DND-41 (cell line): ENCODE measurements at regions not wholly inside any gene's neighbourhood (a gene's known extent, or its start where the extent isn't known, plus 50 kb on each side); places are given as distances from the start of the nearest gene placed in this dataset.

Experiments
- ATAC-seq: fragments of 200-7000 bp; cut with Tn5 transposase; 3 replicates; pipeline ENCODE4 v1.9.1; 2021; ENCODE audit warnings: low read depth; ENCODE audit not compliant: insufficient read depth
- DNase-seq: peaks from one replicate; pipeline ENCODE4 v3.0.0-alpha.2; 2020
- H2AFZ ChIP-seq: 2 replicates; pipeline ENCODE4 v1.6.0; 2012; ENCODE audit warnings: low read depth, low read length
- H3K27ac ChIP-seq: 2 replicates; pipeline ENCODE4 v1.5.1; 2012; ENCODE audit warnings: low read length, inconsistent platforms
- H3K27me3 ChIP-seq: fragments of 200-600 bp; sonication (generic); 2 replicates; pipeline ENCODE4 v1.6.0; 2012; ENCODE audit warnings: low read length, mild to moderate bottlenecking, inconsistent platforms; ENCODE audit not compliant: insufficient read depth, poor library complexity
- H3K36me3 ChIP-seq: 2 replicates; pipeline ENCODE4 v1.5.1; 2012; ENCODE audit warnings: low read length, inconsistent platforms; ENCODE audit not compliant: insufficient read depth
- H3K4me1 ChIP-seq: 2 replicates; pipeline ENCODE4 v1.5.1; 2012; ENCODE audit warnings: mild to moderate bottlenecking, low read length; ENCODE audit not compliant: insufficient read depth
- H3K4me2 ChIP-seq: 2 replicates; pipeline ENCODE4 v1.6.0; 2012; ENCODE audit warnings: mild to moderate bottlenecking, moderate library complexity, low read length, inconsistent platforms; ENCODE audit not compliant: insufficient read depth
- H3K4me3 ChIP-seq, 2 experiments: fragments of 200-600 bp in 1 of 2; shearing (Covaris generic) in 1 of 2; 2 replicates each; pipeline ENCODE4 v1.5.1; 2012 to 2016; ENCODE audit warnings: inconsistent platforms in 2 of 2, low read length in 2 of 2, mild to moderate bottlenecking in 2 of 2, low read depth in 1 of 2, moderate library complexity in 1 of 2
- H3K79me2 ChIP-seq: 2 replicates; pipeline ENCODE4 v1.6.0; 2012; ENCODE audit warnings: low read length, inconsistent platforms; ENCODE audit not compliant: insufficient read depth
- H3K9ac ChIP-seq: 2 replicates; pipeline ENCODE4 v1.6.0; 2012; ENCODE audit warnings: low read depth, mild to moderate bottlenecking, inconsistent platforms, low read length, moderate library complexity
- H3K9me3 ChIP-seq: 2 replicates; pipeline ENCODE4 v1.5.1; 2012; ENCODE audit warnings: low read length, moderate library complexity, mild to moderate bottlenecking, inconsistent platforms; ENCODE audit not compliant: insufficient read depth, severe bottlenecking
- H4K20me1 ChIP-seq: 2 replicates; pipeline ENCODE4 v1.6.0; 2012; ENCODE audit warnings: low read length; ENCODE audit not compliant: insufficient read depth
- EZH2 ChIP-seq: IDR thresholded peaks from 3 replicates; pipeline ENCODE4 v1.6.1; 2012; ENCODE audit warnings: borderline replicate concordance, low read depth, mild to moderate bottlenecking, moderate library complexity, low read length, inconsistent platforms; ENCODE audit not compliant: severe bottlenecking
- TF ChIP-seq, protein P1 (sequence below): IDR thresholded peaks from 2 replicates; pipeline ENCODE4 v1.5.1; 2012; ENCODE audit warnings: borderline replicate concordance, low read length, moderate library complexity, mild to moderate bottlenecking; ENCODE audit not compliant: poor library complexity, severe bottlenecking; ENCODE audit errors: extremely low read depth

DNA sequence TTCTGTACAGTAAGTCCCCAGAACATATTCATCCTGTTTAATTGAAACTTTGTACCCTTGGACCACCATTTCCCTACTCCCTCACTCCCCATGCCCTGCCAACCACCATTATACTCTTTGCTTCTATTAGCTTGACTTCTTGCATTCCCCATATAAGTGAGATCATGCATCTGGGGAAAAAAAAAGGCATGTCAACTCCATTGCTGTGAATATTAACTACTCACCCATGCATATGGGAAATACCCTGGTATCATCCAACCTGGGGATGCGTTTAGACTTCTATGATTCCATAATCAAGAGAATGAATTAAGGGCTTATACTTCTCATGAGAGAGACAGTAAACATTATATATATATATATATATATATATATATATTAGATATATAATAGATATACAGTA, 659.4 kb upstream of the C9orf72 start:
- TF ChIP-seq, protein P1, sequence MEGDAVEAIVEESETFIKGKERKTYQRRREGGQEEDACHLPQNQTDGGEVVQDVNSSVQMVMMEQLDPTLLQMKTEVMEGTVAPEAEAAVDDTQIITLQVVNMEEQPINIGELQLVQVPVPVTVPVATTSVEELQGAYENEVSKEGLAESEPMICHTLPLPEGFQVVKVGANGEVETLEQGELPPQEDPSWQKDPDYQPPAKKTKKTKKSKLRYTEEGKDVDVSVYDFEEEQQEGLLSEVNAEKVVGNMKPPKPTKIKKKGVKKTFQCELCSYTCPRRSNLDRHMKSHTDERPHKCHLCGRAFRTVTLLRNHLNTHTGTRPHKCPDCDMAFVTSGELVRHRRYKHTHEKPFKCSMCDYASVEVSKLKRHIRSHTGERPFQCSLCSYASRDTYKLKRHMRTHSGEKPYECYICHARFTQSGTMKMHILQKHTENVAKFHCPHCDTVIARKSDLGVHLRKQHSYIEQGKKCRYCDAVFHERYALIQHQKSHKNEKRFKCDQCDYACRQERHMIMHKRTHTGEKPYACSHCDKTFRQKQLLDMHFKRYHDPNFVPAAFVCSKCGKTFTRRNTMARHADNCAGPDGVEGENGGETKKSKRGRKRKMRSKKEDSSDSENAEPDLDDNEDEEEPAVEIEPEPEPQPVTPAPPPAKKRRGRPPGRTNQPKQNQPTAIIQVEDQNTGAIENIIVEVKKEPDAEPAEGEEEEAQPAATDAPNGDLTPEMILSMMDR = no peak
- no peak for TF ChIP-seq EZH2
- Histone ChIP-seq H3K36me3 (no peaks in the 10 kb centered on the region), H3K4me2 (no peak overlapping the region), H3K27ac (no peak overlapping the region), H3K4me3 (no peak overlapping the region), H3K9me3 (no peaks in the 10 kb centered on the region), H2AFZ (no peak overlapping the region), H3K9ac (no peak overlapping the region), H3K27me3 (no peaks in the 10 kb centered on the region), H3K4me1 (no peaks in the 10 kb centered on the region), H3K79me2 (no peaks in the 10 kb centered on the region), H4K20me1 (no peaks in the 10 kb centered on the region)
- no peak for DNase-seq
- no peak for ATAC-seq

DNA sequence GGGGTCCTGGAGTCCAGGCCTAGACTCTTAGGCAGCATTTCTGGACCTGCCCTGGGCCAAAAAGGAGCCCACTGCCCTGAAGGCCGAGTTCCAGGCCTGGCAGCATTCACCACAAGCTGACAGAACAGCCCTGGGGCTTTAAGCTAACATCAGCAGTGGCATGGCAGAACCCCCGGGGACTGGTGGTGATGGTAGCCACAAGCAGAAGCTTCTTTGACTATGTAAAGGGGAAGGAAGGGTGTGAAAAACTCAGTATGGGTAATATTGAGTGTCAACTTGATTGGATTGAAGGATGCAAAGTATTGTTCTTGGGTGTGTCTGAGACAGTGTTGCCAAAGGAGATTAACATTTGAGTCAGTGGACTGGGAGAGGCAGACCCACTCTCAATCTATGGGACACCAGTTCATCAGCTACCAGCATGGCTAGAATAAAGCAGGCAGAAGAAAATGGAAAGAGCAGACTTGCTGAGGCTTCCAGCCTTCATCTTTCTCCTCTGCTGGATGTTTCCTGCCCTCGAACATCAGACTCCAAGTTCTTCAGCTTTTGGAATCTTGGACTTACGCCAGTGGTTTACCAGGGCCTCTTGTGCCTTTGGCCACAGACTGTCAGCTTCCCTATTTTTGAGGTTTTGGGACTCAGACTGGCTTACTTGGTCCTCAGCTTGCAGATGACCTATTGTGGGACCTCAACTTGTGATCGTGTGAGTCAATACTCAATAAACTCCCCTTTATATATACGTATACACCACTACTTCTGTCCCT, 661.0 kb upstream of the C9orf72 start:
- H3K36me3 ChIP-seq = no peaks in the 10 kb centered on the region
- DNase-seq (no peak), ATAC-seq (no peak)
- no peaks in the 10 kb centered on the region for H3K27me3 ChIP-seq
- no peaks in the 10 kb centered on the region for H3K79me2 ChIP-seq
- H4K20me1 ChIP-seq = no peaks in the 10 kb centered on the region
- H3K9ac ChIP-seq = no peak overlapping the region
- H3K4me1 ChIP-seq = no peaks in the 10 kb centered on the region
- no peaks in the 10 kb centered on the region for H3K9me3 ChIP-seq
- H3K27ac ChIP-seq = no peak overlapping the region
- H3K4me3 ChIP-seq = no peak overlapping the region
- no peak overlapping the region for H2AFZ ChIP-seq
- no peak overlapping the region for H3K4me2 ChIP-seq
- no peak for TF ChIP-seq EZH2
- TF ChIP-seq, protein P1 = no peak

DNA sequence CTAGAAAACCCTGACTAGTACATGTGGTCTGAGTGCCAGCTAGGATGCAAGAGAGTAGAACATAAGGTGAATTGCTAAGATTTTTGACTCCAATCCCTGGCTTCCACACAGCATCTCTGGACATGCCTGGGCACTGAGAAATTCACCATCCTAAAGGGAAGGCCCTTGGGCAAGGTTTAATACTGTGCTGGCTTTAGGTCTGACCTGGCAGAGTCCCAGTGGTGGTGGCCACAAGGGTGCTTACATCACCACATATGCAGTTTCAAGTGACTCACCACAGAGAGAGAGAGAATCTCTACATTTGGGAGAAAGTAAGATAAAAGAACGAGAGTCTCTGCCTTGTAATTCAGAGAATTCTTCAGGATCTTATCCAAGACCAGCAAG, 661.6 kb upstream of the C9orf72 start:
- H3K9me3 ChIP-seq = no peaks in the 10 kb centered on the region
- H2AFZ ChIP-seq = no peak overlapping the region
- H3K27ac ChIP-seq = no peak overlapping the region
- no peaks in the 10 kb centered on the region for H3K4me1 ChIP-seq
- no peaks in the 10 kb centered on the region for H4K20me1 ChIP-seq
- ATAC-seq = no peak
- TF ChIP-seq, protein P1 = no peak
- TF ChIP-seq EZH2 = no peak
- no peak overlapping the region for H3K9ac ChIP-seq
- no peaks in the 10 kb centered on the region for H3K36me3 ChIP-seq
- H3K4me2 ChIP-seq = no peak overlapping the region
- no peaks in the 10 kb centered on the region for H3K79me2 ChIP-seq
- H3K4me3 ChIP-seq = no peak overlapping the region
- no peaks in the 10 kb centered on the region for H3K27me3 ChIP-seq
- DNase-seq = no peak
